ENCODE measurements at regions not wholly inside any gene's neighbourhood (a gene's known extent, or its start where the extent isn't known, plus 50 kb on each side); places are given as distances from the start of the nearest gene placed in this dataset.

- TF ChIP-seq CTCF (IDR thresholded peaks at IDR 0.05; ENCODE audit: low read depth, low read length), result no peak
- DNase-seq (ENCODE audit: low read depth, low spot score), result no peak
- no peak overlapping the region for H3K4me3 ChIP-seq (ENCODE audit: low read depth, low read length)
- no peaks in the 10 kb centered on the region for H3K9me3 ChIP-seq (ENCODE audit: control insufficient read depth, insufficient read depth, low read length)
- no peaks in the 10 kb centered on the region for H3K27me3 ChIP-seq (ENCODE audit: control insufficient read depth, insufficient read depth, low read length)
- CTCF ChIA-PET, result no interaction called here
- POLR2A ChIA-PET, result no interaction called here
- no peak overlapping the region for H3K27ac ChIP-seq (ENCODE audit: low read depth, low read length)
These were observed 352.7 kb downstream of the CXCL12 start for GRCh38 chr10:44032216-44032615.

- Histone ChIP-seq H3K27ac (ENCODE audit: low read depth, low read length) (no peak overlapping the region), H3K27me3 (ENCODE audit: control insufficient read depth, insufficient read depth, low read length) (no peaks in the 10 kb centered on the region), H3K9me3 (ENCODE audit: control insufficient read depth, insufficient read depth, low read length) (no peaks in the 10 kb centered on the region), H3K4me3 (ENCODE audit: low read depth, low read length) (no peak overlapping the region)
- ChIA-PET CTCF (no interaction called here), POLR2A (interaction anchor here (0.5 kb wide), 1 partner anchor 11 kb away, joined by 4 read pairs; no protein-coding TSS in a partner anchor)
- no peak for TF ChIP-seq CTCF (IDR thresholded peaks at IDR 0.05; ENCODE audit: low read depth, low read length)
- DNase-seq (ENCODE audit: low read depth, low spot score), result no peak
These were observed 354.2 kb downstream of the CXCL12 start for GRCh38 chr10:44030738-44031137.

GRCh38 chr10:44030132-44030531 is 354.8 kb downstream of the CXCL12 start:
- ChIA-PET CTCF (no interaction called here), POLR2A (interaction anchor here (0.5 kb wide), 1 partner anchor 10 kb away, joined by 4 read pairs; no protein-coding TSS in a partner anchor)
- Histone ChIP-seq H3K27me3 (ENCODE audit: control insufficient read depth, insufficient read depth, low read length) (no peaks in the 10 kb centered on the region), H3K9me3 (ENCODE audit: control insufficient read depth, insufficient read depth, low read length) (no peaks in the 10 kb centered on the region), H3K27ac (ENCODE audit: low read depth, low read length) (no peak overlapping the region), H3K4me3 (ENCODE audit: low read depth, low read length) (no peak overlapping the region)
- no peak for TF ChIP-seq CTCF (IDR thresholded peaks at IDR 0.05; ENCODE audit: low read depth, low read length)
- DNase-seq (ENCODE audit: low read depth, low spot score), result no peak

- DNase-seq (ENCODE audit: low read depth, low spot score), result no peak
- CTCF ChIA-PET, result interaction anchor here (0.6 kb wide), 1 partner anchor 361 kb away, joined by 3 read pairs; no protein-coding TSS in a partner anchor
- POLR2A ChIA-PET, result no interaction called here
- H3K27ac ChIP-seq (ENCODE audit: low read depth, low read length), result no peak overlapping the region
- H3K4me3 ChIP-seq (ENCODE audit: low read depth, low read length), result no peak overlapping the region
- H3K9me3 ChIP-seq (ENCODE audit: control insufficient read depth, insufficient read depth, low read length), result peaks cover 7% of the 10 kb centered on the region
- H3K27me3 ChIP-seq (ENCODE audit: control insufficient read depth, insufficient read depth, low read length), result no peaks in the 10 kb centered on the region
- TF ChIP-seq CTCF (IDR thresholded peaks at IDR 0.05; ENCODE audit: low read depth, low read length), result no peak
These were observed 356.3 kb downstream of the CXCL12 start for GRCh38 chr10:44028384-44029137.

GRCh38 chr10:44024356-44025116 is 360.4 kb downstream of the CXCL12 start:
- Histone ChIP-seq H3K4me3 (ENCODE audit: low read depth, low read length) (no peak overlapping the region), H3K27ac (ENCODE audit: low read depth, low read length) (no peak overlapping the region), H3K9me3 (ENCODE audit: control insufficient read depth, insufficient read depth, low read length) (peaks cover 7% of the 10 kb centered on the region), H3K27me3 (ENCODE audit: control insufficient read depth, insufficient read depth, low read length) (no peaks in the 10 kb centered on the region)
- no peak for DNase-seq (ENCODE audit: low read depth, low spot score)
- POLR2A ChIA-PET, result no interaction called here
- CTCF ChIA-PET, result interaction anchor here (0.6 kb wide), 1 partner anchor 70 kb away, joined by 4 read pairs; no protein-coding TSS in a partner anchor
- no peak for TF ChIP-seq CTCF (IDR thresholded peaks at IDR 0.05; ENCODE audit: low read depth, low read length)
